ENCODE measurements at regions not wholly inside any gene's neighbourhood (a gene's known extent, or its start where the extent isn't known, plus 50 kb on each side); places are given as distances from the start of the nearest gene placed in this dataset.

DNA sequence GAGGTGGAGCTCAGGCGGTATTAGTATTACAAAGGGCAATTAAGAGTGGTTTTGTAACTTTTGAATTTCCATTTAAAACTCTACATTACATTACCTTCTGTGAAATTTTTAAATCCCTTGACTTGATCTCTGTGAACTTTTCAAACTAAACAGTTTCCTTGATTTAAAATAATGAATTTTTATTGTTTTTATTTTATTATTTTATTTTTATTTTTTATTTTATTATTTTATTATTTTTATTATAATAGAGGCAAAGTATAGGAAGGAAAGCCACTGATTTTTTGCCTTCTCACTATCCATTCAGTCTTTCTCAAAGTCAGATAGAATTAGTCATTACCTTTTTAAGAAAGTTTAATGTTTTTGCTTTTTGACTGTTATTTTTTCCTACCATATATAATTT is 1248.1 kb upstream of the SLC10A2 start:
- no peak for DNase-seq (ENCODE audit: low spot score)

GRCh38 chr13:104310861-104311260 is 1244.6 kb upstream of the SLC10A2 start:
- DNase-seq (ENCODE audit: low spot score) = no peak

GRCh38 chr13:104309431-104309830 is 1243.2 kb upstream of the SLC10A2 start:
- DNase-seq (ENCODE audit: low spot score) = no peak

GRCh38 chr13:104301171-104301975 is 1235.2 kb upstream of the SLC10A2 start:
- DNase-seq (ENCODE audit: low spot score) = no peak

GRCh38 chr13:104297075-104297474 is 1230.9 kb upstream of the SLC10A2 start:
- no peak for DNase-seq (ENCODE audit: low spot score)

DNA sequence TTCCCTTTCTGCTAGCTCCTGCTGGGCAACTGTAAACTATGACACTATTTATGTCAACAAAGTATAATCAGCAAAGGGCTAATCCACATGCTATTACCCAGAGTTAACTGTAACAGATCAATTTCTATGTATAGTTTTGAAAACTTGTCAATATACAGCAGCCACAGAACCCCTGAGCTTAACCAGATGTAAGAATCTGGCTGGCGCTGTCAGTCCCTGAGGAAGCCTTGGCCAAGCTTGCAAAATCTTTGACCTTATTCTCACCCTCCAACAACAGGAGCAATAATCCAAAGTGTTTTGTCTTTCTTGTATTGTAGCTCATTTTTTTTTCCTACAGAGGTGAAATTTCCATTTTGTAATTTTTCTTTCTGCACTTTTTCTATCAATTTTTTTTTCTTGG is 1230.1 kb upstream of the SLC10A2 start:
- no peak for DNase-seq (ENCODE audit: low spot score)

- no peak for DNase-seq (ENCODE audit: low spot score)
These were observed 1229.3 kb upstream of the SLC10A2 start for GRCh38 chr13:104295537-104295936.

- DNase-seq (ENCODE audit: low spot score) = no peak
These were observed 1223.2 kb upstream of the SLC10A2 start for GRCh38 chr13:104289400-104289799.

DNA sequence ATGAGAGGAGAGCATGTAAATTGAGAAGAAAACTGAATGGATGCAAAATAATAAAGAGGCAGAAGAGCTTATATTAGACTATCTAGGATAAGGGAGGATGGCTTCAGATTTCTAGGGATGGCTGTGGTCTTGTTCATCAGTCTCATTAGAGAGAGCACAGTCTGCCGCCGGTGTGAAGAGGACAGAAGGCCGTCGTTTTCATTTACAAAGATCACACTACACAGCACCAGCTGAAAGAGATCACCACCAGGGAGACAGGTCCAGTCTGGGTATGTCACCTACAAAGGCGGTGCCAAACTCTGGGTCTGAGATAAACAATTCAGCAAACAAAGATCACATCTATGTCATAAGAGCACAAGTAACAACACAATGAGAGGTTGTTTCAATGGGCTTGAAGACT is 1222.3 kb upstream of the SLC10A2 start:
- DNase-seq (ENCODE audit: low spot score) = no peak

DNA sequence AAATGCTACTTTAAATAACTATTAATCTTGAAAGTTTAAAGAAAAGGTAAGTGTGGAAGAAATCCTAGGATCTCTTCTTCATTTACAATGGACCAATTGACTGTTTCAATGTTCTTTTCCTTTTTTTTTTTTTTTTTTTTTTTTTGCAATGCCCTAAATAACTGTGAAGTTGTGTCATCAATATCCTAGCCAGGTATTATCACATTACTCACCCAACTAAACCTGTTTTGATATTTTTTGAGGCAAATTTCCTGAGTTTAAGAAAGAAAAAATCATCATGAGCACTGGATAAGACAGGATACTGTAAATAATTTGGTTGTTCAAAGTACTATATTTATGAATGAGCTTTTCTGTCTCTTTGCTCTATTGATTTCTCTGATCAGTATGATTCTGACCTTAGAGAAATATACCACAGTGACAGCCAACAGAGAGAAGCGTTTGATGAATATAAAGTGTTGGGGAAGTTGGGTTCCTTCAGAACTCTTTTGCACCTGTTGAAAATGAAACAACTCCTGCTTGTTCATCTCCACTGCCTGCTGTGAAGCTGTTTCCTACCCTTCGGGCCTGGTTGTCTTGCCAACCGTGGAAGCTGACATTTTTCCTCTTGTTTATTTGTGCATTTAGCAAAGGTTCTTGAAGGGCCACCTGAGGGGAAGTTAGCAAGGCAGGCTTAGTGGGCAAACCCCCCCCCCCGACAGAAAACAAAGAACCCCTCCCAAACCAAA is 1220.5 kb upstream of the SLC10A2 start:
- no peak for DNase-seq (ENCODE audit: low spot score)

GRCh38 chr13:104281910-104282309 is 1215.7 kb upstream of the SLC10A2 start:
- no peak for DNase-seq (ENCODE audit: low spot score)

- DNase-seq (ENCODE audit: low spot score) = no peak
These were observed 1204.5 kb upstream of the SLC10A2 start for GRCh38 chr13:104270731-104271130.

DNA sequence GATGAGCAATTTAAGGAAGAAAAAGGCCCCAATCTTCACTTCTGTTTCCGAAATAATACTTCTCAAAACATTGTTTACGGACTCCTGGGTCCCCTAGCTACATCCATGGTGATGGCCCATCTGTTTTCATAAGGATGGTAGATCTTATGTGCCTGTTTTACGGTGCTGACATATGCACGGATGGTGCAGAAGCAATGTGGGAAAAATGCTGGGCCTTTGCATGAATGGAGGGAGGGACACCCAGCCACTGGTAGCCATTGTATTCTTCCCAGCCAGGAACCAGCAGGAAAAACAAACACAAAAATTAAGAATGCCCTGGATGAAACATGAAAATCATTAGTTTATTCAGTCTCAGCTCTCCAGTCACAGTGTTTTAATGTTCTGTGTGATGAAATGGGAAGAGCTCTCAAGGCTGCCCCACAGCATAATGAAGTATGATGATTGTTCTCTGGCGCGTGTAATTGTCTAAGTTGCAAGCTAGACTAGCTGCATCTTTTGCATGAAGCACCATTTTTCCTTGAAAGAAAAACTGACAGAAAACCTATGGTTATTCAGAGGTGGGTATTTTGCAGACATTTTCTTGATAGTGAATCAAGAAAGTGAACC is 1201.1 kb upstream of the SLC10A2 start:
- DNase-seq (ENCODE audit: low spot score) = no peak

- no peak for DNase-seq (ENCODE audit: low spot score)
These were observed 1190.5 kb upstream of the SLC10A2 start for GRCh38 chr13:104256701-104257100.

DNA sequence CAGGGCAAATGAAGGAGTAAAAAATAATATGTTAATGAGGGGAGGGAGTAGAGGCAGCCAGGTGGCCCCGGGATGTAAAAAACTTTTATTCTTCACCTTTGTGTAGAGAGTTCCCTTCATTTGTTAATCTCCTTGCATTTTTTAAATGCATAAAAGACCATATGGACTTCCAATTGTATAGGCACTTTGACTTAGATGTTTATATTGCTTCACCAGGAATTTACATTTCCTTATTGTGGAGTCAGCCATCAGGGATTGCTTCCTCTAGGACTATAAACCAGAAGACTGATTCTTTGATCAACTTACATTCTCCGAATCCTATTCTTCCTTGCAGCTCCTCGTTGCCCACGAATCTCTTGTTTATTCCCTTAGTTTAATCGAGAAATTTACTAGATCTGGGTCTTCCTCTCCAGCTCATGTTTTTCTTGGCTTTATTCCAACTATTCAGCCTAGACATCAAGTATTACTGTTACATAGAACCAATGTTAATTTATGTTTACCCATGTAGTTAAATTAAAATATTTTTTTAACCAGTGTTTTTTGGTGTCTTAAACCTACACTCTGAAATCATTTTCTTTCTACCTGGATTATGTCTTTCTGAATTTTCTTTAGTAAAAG is 1187.0 kb upstream of the SLC10A2 start:
- DNase-seq (ENCODE audit: low spot score) = no peak

DNA sequence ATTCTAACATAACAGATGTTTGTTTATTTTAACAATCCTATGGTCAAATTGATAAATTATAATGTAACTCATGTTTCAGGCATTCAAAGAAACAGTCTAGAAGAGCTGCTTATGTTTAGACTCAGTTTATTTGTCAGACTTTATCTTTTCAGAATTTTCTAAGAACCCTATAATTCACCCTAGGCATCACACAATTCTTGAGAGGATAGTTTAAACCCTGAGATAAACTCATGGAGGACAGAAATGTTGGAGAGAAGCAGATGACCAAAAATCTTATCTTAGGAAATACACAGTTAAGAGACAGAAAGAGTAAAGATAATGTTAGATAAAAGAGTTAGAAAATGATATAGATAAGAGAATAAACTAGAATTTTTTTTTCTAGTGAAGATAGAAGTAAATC is 1185.7 kb upstream of the SLC10A2 start:
- no peak for DNase-seq (ENCODE audit: low spot score)

GRCh38 chr13:104246955-104247354 is 1180.7 kb upstream of the SLC10A2 start:
- no peak for DNase-seq (ENCODE audit: low spot score)

- no peak for DNase-seq (ENCODE audit: low spot score)
These were observed 1140.3 kb upstream of the SLC10A2 start for GRCh38 chr13:104206450-104207044.

DNA sequence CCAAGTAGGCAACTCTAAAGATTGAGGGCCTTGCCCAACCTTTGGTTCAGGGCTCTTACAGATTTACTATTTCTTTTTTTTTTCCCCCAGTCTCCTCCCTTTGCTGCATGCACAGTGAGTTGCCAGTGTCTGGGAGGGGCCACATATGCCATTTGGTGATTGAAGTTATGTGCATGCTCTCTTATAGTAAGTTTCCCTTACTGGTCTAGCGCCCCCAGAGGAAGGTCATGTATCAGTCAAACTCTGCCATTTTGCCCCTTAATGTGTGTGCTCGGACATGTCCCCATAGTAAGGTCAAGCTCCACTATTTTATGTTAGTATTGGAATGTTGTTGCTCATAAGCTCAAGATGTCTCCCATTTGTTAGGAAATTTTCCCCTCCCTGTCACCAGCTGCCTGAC is 1138.0 kb upstream of the SLC10A2 start:
- no peak for DNase-seq (ENCODE audit: low spot score)

DNA sequence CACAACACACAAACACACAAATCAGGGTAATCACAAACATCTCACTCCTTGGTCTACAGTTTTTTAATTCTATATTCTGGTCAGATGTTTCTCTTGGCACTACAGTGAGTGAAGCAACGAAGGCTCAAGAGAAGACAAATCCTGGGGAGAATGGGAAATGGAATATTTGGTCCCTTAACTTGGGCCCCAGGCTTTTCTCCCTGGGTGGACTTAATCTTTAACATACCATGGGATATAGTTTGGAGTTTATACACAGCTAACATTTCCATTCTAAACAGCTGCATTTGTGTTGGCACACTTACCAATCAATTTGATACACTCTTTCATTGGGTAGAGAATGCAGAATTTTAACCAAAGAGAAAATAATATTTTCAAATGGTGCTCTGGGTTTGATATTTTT is 1132.6 kb upstream of the SLC10A2 start:
- no peak for DNase-seq (ENCODE audit: low spot score)

DNA sequence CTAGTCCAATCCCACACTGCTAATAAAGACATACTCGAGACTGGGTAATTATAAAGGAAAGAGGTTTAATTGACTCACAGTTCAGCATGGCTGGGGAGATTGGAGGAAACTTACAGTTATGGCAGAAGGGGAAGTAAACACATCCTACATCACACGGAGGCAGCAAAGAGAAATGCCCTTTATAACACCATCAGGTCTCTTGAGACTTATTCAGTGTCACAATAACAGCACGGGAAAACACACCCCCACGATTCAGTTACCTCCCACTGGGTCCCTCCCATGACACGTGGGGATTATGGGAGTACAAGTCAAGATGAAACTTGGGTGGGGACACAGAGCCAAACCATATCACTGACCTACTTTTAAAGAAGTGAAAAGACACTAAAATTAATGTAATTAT is 1130.4 kb upstream of the SLC10A2 start:
- DNase-seq (ENCODE audit: low spot score) = no peak

GRCh38 chr13:104181526-104182231 is 1115.5 kb upstream of the SLC10A2 start:
- no peak for DNase-seq (ENCODE audit: low spot score)
